K562 (cell line): ENCODE measurements at regions not wholly inside any gene's neighbourhood (a gene's known extent, or its start where the extent isn't known, plus 50 kb on each side); places are given as distances from the start of the nearest gene placed in this dataset.

Experiments used
- SIX5 ChIP-seq, 2 experiments: IDR thresholded peaks; 2 replicates each; pipeline ENCODE4 v1.6.1; 2011; ENCODE audit warnings: low read length in 2 of 2, borderline replicate concordance in 1 of 2, low read depth in 1 of 2, mild to moderate bottlenecking in 1 of 2, moderate library complexity in 1 of 2; ENCODE audit not compliant: insufficient read depth in 1 of 2
- ZC3H11A ChIP-seq: IDR thresholded peaks from 2 replicates; pipeline ENCODE4 v1.6.1; 2012; ENCODE audit warnings: low read depth, low read length, improper control_type of control experiment
- ZNF444 ChIP-seq: fragments of 250-450 bp; sonication (Bioruptor Pico); IDR thresholded peaks from 2 replicates; pipeline ENCODE4 v1.4.0; 2020; ENCODE audit warnings: mild to moderate bottlenecking, moderate library complexity
- TF ChIP-seq, protein P1 (sequence below): IDR thresholded peaks from 3 replicates; pipeline ENCODE4 v1.6.1; 2011; ENCODE audit warnings: borderline replicate concordance, mild to moderate bottlenecking, moderate library complexity; ENCODE audit not compliant: insufficient read length; ENCODE audit errors: extremely low read depth
- TF ChIP-seq, protein P2 (sequence below): fragments of 250-450 bp; sonication (Bioruptor Pico); IDR thresholded peaks from 2 replicates; pipeline ENCODE4 v1.5.0; 2021

DNA sequence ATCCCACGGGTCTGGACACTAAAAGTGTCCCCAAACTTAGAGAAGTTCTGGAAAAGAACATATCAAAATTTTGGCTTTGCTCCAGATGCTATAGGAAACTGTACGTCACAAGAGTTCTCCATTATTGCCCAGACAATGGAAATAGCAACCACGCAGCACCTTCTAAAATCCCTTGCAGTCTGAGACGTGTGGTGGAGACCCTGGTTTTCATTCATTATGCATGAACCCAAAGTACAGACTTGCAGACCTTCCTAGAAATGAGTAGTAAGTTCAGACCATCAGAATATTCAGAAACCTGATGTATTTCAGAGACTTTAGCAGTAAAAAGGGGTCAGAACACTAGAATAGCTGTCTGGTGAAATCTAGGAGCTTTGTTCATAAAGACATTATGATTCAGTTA is 50.0 kb upstream of the BCL2L14 start (continued):
- no peak for TF ChIP-seq ZNF444 (CRISPR knock-in tag)
- no peak for TF ChIP-seq SIX5 (IDR thresholded peaks at IDR 0.05; ENCODE audit: borderline replicate concordance in 1 of 2, insufficient read depth in 1 of 2, low read depth in 1 of 2, low read length in 2 of 2)
- TF ChIP-seq, protein P1, sequence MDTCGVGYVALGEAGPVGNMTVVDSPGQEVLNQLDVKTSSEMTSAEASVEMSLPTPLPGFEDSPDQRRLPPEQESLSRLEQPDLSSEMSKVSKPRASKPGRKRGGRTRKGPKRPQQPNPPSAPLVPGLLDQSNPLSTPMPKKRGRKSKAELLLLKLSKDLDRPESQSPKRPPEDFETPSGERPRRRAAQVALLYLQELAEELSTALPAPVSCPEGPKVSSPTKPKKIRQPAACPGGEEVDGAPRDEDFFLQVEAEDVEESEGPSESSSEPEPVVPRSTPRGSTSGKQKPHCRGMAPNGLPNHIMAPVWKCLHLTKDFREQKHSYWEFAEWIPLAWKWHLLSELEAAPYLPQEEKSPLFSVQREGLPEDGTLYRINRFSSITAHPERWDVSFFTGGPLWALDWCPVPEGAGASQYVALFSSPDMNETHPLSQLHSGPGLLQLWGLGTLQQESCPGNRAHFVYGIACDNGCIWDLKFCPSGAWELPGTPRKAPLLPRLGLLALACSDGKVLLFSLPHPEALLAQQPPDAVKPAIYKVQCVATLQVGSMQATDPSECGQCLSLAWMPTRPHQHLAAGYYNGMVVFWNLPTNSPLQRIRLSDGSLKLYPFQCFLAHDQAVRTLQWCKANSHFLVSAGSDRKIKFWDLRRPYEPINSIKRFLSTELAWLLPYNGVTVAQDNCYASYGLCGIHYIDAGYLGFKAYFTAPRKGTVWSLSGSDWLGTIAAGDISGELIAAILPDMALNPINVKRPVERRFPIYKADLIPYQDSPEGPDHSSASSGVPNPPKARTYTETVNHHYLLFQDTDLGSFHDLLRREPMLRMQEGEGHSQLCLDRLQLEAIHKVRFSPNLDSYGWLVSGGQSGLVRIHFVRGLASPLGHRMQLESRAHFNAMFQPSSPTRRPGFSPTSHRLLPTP = no peak
- TF ChIP-seq, protein P2, sequence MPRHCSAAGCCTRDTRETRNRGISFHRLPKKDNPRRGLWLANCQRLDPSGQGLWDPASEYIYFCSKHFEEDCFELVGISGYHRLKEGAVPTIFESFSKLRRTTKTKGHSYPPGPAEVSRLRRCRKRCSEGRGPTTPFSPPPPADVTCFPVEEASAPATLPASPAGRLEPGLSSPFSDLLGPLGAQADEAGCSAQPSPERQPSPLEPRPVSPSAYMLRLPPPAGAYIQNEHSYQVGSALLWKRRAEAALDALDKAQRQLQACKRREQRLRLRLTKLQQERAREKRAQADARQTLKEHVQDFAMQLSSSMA (CRISPR knock-in tag) = no peak
- no peak for TF ChIP-seq ZC3H11A
